GM10266 (cell line): ENCODE measurements at regions not wholly inside any gene's neighbourhood (a gene's known extent, or its start where the extent isn't known, plus 50 kb on each side); places are given as distances from the start of the nearest gene placed in this dataset.

Source experiments
- DNase-seq: peaks from one replicate; pipeline ENCODE4 v3.0.0; 2012; ENCODE audit errors: extremely low spot score
- CTCF ChIP-seq: IDR thresholded peaks from 2 replicates; pipeline ENCODE4 v1.5.1; 2012; ENCODE audit warnings: mild to moderate bottlenecking, low read depth; ENCODE audit not compliant: control insufficient read depth, insufficient read depth; ENCODE audit errors: missing control alignments

- no peak for TF ChIP-seq CTCF
Observed at GRCh38 chr2:116924509-116924908, 890.0 kb upstream of the DDX18 start.

DNA sequence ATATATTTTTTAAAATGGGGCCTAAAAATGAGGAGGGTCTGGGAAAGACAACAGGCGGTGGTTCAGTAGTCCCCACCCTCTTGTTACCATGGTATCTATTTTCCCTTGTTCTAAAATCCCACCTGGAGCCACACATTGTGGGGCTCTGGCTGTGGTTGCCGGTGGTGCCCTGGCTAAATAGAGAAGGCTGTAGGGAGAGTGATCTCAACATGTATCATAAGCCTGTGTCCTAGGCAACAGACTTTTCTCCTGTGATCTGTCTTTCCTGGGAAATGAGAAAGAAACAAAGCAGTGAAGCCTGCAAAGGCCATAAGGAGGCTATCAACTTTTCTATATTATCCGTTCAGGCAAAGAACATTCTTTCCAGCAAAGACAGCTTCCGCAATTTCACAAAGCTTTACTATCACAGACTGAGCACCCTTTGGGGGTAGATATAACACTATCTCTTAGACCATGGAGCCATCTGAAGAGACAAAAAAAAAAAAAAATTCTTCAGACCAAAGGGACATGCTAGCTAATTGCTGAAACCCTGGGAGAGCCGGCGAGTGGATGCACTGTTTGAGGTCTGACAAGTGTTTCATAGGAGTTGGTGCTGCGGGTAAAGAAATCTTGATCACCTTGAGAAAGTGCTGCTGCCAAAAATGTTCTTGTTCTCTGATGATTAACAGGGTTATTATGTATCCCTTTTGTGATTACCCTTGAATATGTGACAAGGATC, 879.2 kb upstream of the DDX18 start:
- TF ChIP-seq CTCF = no peak

More at GRCh38 chr2:116924509-116924908, 890.0 kb upstream of the DDX18 start:
- no peak for DNase-seq

DNA sequence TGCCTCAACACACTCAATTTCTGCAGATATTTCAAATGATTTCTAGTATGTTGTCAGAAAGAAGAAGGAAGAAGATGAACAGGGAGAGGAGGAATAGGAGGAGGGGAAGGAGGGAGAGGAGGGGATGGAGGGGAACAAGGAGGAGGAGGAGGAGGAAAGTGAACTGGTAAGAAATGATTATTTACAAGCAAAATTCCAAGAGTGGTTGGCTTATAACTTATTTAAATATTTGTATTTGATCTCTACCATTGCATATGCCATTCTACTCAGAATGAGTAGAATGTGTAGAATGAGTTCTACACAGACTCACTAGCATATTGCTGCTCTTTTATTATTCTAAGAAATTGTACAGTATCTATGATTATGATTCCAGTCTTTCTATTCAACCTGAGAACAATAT, 866.2 kb upstream of the DDX18 start:
- DNase-seq = no peak
- TF ChIP-seq CTCF = no peak

More for the DNA sequence above, 879.2 kb upstream of the DDX18 start:
- no peak for DNase-seq

DNA sequence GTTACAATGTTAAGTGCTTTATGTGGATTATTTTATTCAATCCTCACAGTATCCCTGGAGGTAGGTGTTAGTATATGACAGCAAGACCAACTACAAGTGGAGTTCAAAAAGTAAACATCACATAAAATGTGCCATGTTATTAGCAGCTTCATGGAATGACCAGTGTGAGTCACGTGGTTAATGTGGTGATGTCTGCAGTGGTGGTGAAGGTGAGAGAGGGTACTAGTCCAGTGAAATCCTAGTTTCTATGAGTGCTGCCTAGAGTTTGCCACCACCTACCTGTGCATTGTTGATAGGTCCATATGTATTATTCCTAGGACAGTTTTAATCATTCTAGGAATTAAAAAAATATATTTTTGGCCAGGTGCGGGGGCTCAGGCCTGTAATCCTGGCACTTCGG, 865.2 kb upstream of the DDX18 start:
- DNase-seq = no peak
- TF ChIP-seq CTCF = no peak

DNA sequence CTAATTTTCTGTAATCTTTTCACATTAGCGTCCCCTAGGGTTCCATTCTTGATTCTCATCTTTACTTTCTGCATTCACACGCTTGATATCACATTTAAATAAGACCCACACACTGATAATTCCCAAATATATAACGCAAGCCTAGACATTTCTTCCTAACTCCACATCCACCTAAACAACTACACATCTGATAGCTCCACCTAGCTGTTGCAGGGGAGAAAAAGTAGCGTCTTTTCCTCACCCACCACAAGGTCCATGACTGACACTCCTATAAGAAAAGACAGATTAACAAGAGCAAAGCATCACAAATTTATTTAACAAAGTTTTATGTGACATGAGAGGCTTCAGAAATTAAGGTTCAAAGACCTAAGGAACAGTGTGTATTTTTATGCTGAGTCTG, 862.2 kb upstream of the DDX18 start:
- no peak for TF ChIP-seq CTCF
- no peak for DNase-seq

DNA sequence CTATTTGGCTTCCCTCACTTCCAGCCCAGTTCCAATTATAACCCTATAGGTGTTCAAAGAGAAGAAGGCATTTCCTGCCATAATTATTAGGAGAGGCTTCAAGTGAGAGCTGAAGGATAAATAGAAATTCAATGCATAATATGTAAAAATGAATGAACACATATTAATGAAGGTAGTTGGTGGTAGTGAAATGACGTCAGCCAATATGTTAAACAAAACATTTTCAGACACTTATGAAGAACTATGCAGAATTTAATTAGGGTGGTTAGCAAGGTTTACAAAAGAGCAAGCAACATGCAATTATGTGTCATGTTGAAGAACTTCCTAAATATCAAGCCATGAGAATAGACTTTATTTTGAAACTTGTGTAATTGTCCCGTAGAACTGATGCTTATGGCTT, 858.8 kb upstream of the DDX18 start:
- DNase-seq = no peak
- TF ChIP-seq CTCF = no peak

- no peak for DNase-seq
- TF ChIP-seq CTCF = no peak
Observed at GRCh38 chr2:116975608-116976007, 838.9 kb upstream of the DDX18 start.
